CD4-positive, alpha-beta T cell (primary cell): ENCODE measurements at regions not wholly inside any gene's neighbourhood (a gene's known extent, or its start where the extent isn't known, plus 50 kb on each side); places are given as distances from the start of the nearest gene placed in this dataset.

ENCODE experiments used
- ATAC-seq: fragments of 200-7000 bp; cut with Tn5 transposase; one replicate; pipeline ENCODE4 v1.10.0; 2022; ENCODE audit warnings: mild to moderate bottlenecking; ENCODE audit not compliant: poor library complexity
- CTCF ChIA-PET: fragments of 350-600 bp; sonication (Branson Sonifier 250); formaldehyde crosslinking; loops from one replicate; lab custom pipeline; 2021; ENCODE audit warnings: antibody characterized with exemption, inconsistent platforms; lab: Charles Lee
- POLR2A ChIA-PET: fragments of 350-600 bp; sonication (Branson Sonifier 250); formaldehyde crosslinking; loops from one replicate; lab custom pipeline; 2021; ENCODE audit warnings: antibody characterized with exemption, inconsistent platforms; lab: Charles Lee
- DNase-seq, 14 experiments: peaks; one replicate each; pipeline ENCODE4 v3.0.0-alpha.2; 2013 to 2020; ENCODE audit warnings: mixed read lengths in 2 of 14
- H3K27ac ChIP-seq, 2 donors: one replicate each; pipeline versions ENCODE4 v1.5.1 to v1.7.0; 2013; ENCODE audit warnings: low read length in 2 of 2, low read depth in 1 of 2, mild to moderate bottlenecking in 1 of 2
- H3K27me3 ChIP-seq, 2 experiments: 1 replicate in 1 of 2; 2 replicates in 1 of 2; pipeline versions ENCODE4 v1.6.1 to v1.7.0; 2013; ENCODE audit warnings: low read length in 2 of 2, control low read depth in 1 of 2, mild to moderate bottlenecking in 1 of 2, moderate library complexity in 1 of 2; ENCODE audit not compliant: insufficient read depth in 2 of 2, control insufficient read depth in 1 of 2
- H3K36me3 ChIP-seq: one replicate; pipeline ENCODE4 v1.6.1; 2013; ENCODE audit warnings: low read length, control low read depth; ENCODE audit not compliant: insufficient read depth
- H3K4me1 ChIP-seq: one replicate; pipeline ENCODE4 v1.6.1; 2013; ENCODE audit warnings: low read length, control low read depth; ENCODE audit not compliant: insufficient read depth
- H3K4me3 ChIP-seq: one replicate; pipeline ENCODE4 v1.5.1; 2013; ENCODE audit warnings: mild to moderate bottlenecking, low read length, moderate library complexity
- H3K9me3 ChIP-seq, 2 experiments: 1 replicate in 1 of 2; 2 replicates in 1 of 2; pipeline versions ENCODE4 v1.6.1 to v1.7.0; 2013; ENCODE audit warnings: low read length in 2 of 2, mild to moderate bottlenecking in 2 of 2, control low read depth in 1 of 2, moderate library complexity in 1 of 2; ENCODE audit not compliant: control insufficient read depth in 1 of 2, insufficient read depth in 1 of 2
- H3K27ac Mint-ChIP-seq: one replicate; pipeline ENCODE4 v1.8.0; 2020; ENCODE audit warnings: mixed read lengths
- H3K27me3 Mint-ChIP-seq: one replicate; pipeline ENCODE4 v1.8.0; 2021; ENCODE audit warnings: mixed read lengths
- H3K36me3 Mint-ChIP-seq: one replicate; pipeline ENCODE4 v1.8.0; 2021; ENCODE audit warnings: low read depth, mixed read lengths
- H3K4me1 Mint-ChIP-seq: one replicate; pipeline ENCODE4 v1.8.0; 2021; ENCODE audit warnings: low read depth, mixed read lengths
- H3K4me3 Mint-ChIP-seq: one replicate; pipeline ENCODE4 v1.8.0; 2020; ENCODE audit warnings: mild to moderate bottlenecking, mixed read lengths
- H3K9me3 Mint-ChIP-seq: one replicate; pipeline ENCODE4 v1.8.0; 2020; ENCODE audit warnings: mixed read lengths
- CTCF ChIP-seq: fragments of 200-600 bp; IDR thresholded peaks from one replicate; pipeline ENCODE4 v1.8.0; 2022; ENCODE audit warnings: antibody characterized with exemption, mild to moderate bottlenecking
- intact Hi-C, 2 experiments: fragments of 100-400 bp; cut with DNase I in 1 of 2; cut with micrococcal nuclease in 1 of 2; formaldehyde crosslinking; loops; one replicate each; pipeline versions ENCODE4 v1.15.1 to v1.9.0; 2023 to 2025; cut with DNase I, micrococcal nuclease

GRCh38 chr6:134600671-134601070 is 282.8 kb upstream of the SGK1 start:
- Histone ChIP-seq H3K9me3 (peaks cover 0 to 10% of the 10 kb centered on the region in 2 experiments), H3K27ac (no peak overlapping the region), H3K4me3 (no peak overlapping the region), H3K27me3 (no peaks in the 10 kb centered on the region), H3K36me3 (no peaks in the 10 kb centered on the region), H3K4me1 (no peaks in the 10 kb centered on the region)
- Mint-ChIP-seq H3K4me1 (no peaks in the 10 kb centered on the region), H3K4me3 (no peak overlapping the region), H3K36me3 (no peaks in the 10 kb centered on the region), H3K27me3 (no peaks in the 10 kb centered on the region), H3K27ac (no peak overlapping the region), H3K9me3 (peaks cover 6% of the 10 kb centered on the region)
- TF ChIP-seq CTCF = no peak
- ChIA-PET CTCF (no interaction called here), POLR2A (no interaction called here)
- no peak for DNase-seq
- ATAC-seq = no peak
- intact Hi-C loops = no loop called here

GRCh38 chr6:134599079-134599478 is 281.2 kb upstream of the SGK1 start:
- Histone ChIP-seq H3K27me3 (no peaks in the 10 kb centered on the region), H3K9me3 (peaks cover 0 to 8% of the 10 kb centered on the region in 2 experiments), H3K27ac (no peak overlapping the region), H3K4me3 (no peak overlapping the region), H3K36me3 (no peaks in the 10 kb centered on the region), H3K4me1 (no peaks in the 10 kb centered on the region)
- no peaks in the 10 kb centered on the region for H3K4me1 Mint-ChIP-seq
- no peak overlapping the region for H3K4me3 Mint-ChIP-seq
- ATAC-seq (no peak), DNase-seq (no peak)
- no peaks in the 10 kb centered on the region for H3K27me3 Mint-ChIP-seq
- no peak overlapping the region for H3K27ac Mint-ChIP-seq
- ChIA-PET POLR2A (no interaction called here), CTCF (no interaction called here)
- intact Hi-C loops = no loop called here
- peaks cover 6% of the 10 kb centered on the region for H3K9me3 Mint-ChIP-seq
- H3K36me3 Mint-ChIP-seq = no peaks in the 10 kb centered on the region
- TF ChIP-seq CTCF = no peak

GRCh38 chr6:134596191-134596590 is 278.3 kb upstream of the SGK1 start:
- ATAC-seq = no peak
- CTCF ChIA-PET = no interaction called here
- Mint-ChIP-seq H3K36me3 (no peaks in the 10 kb centered on the region), H3K27ac (no peak overlapping the region), H3K4me3 (no peak overlapping the region), H3K27me3 (no peaks in the 10 kb centered on the region), H3K4me1 (no peaks in the 10 kb centered on the region), H3K9me3 (peaks cover 5% of the 10 kb centered on the region)
- H3K4me3 ChIP-seq = no peak overlapping the region
- H3K36me3 ChIP-seq = no peaks in the 10 kb centered on the region
- H3K9me3 ChIP-seq = peaks cover 0 to 5% of the 10 kb centered on the region in 2 experiments
- H3K4me1 ChIP-seq = no peaks in the 10 kb centered on the region
- no peak for DNase-seq
- intact Hi-C loops = no loop called here
- POLR2A ChIA-PET = interaction anchor here (0.7 kb wide), 1 partner anchor 422 kb away, joined by 5 read pairs; no protein-coding TSS in a partner anchor
- H3K27me3 ChIP-seq = no peaks in the 10 kb centered on the region
- TF ChIP-seq CTCF = no peak
- H3K27ac ChIP-seq = no peak overlapping the region
